Subcutaneous abdominal adipose tissue (tissue), 5 donors: ENCODE measurements at regions not wholly inside any gene's neighbourhood (a gene's known extent, or its start where the extent isn't known, plus 50 kb on each side); places are given as distances from the start of the nearest gene placed in this dataset.
"Not testable (repeated sequence)": the region's sequence is repeated elsewhere in the genome, so short reads cannot be mapped to it uniquely, and the experiment has no call there.

Experiments used
- H3K27ac ChIP-seq: one replicate; pipeline ENCODE4 v1.7.0; 2013; ENCODE audit warnings: low read depth, mild to moderate bottlenecking, inconsistent platforms, low read length, moderate library complexity
- H3K27me3 ChIP-seq, 5 donors: one replicate each; pipeline ENCODE4 v1.7.0; 2013; ENCODE audit warnings: low read length in 5 of 5, inconsistent platforms in 1 of 5; ENCODE audit not compliant: control insufficient read depth in 5 of 5, insufficient read depth in 4 of 5
- H3K36me3 ChIP-seq, 5 donors: one replicate each; pipeline ENCODE4 v1.7.0; 2013; ENCODE audit warnings: low read length in 5 of 5; ENCODE audit not compliant: control insufficient read depth in 5 of 5, insufficient read depth in 5 of 5
- H3K4me1 ChIP-seq, 5 donors: one replicate each; pipeline ENCODE4 v1.7.0; 2013; ENCODE audit warnings: low read length in 5 of 5, mild to moderate bottlenecking in 3 of 5, moderate library complexity in 1 of 5; ENCODE audit not compliant: control insufficient read depth in 5 of 5, insufficient read depth in 5 of 5
- H3K4me3 ChIP-seq, 5 donors: one replicate each; pipeline ENCODE4 v1.7.0; 2013; ENCODE audit warnings: low read length in 5 of 5, low read depth in 1 of 5
- H3K9ac ChIP-seq, 5 donors: one replicate each; pipeline ENCODE4 v1.7.0; 2013; ENCODE audit warnings: low read length in 5 of 5, mild to moderate bottlenecking in 4 of 5, moderate library complexity in 3 of 5
- H3K9me3 ChIP-seq, 5 donors: one replicate each; pipeline ENCODE4 v1.7.0; 2013; ENCODE audit warnings: low read length in 5 of 5; ENCODE audit not compliant: control insufficient read depth in 5 of 5
- donor health status: healthy.
- donor health status: healthy.
- donor health status: healthy.
- donor health status: healthy.
- donor health status: healthy.

DNA sequence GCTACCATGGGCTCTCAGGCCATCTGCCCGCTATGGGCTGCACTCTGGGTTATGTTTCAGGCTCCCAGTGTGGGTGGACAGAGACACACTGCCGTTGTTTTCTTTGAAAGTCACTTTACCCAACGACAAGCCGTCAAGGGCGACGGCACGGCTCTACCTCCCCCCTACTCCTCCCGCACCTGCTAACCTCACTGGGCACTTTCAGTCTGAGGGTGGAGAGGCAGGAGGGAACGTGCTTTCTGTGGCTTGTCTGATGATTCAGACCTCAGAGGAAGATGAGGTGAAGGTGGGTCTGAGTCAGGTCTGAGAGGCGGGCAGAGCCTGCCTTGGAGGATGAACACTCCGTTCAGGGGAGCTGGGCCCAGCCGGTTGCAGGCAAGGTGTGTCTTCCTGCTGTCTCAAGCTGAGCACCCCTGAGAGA is 147.6 kb upstream of the HDAC4 start:
- Histone ChIP-seq H3K9ac (no peak overlapping the region), H3K9me3 (peaks cover 0 to 3% (median 0%) of the 10 kb centered on the region in 5 donors), H3K27me3 (peaks cover 10 to 31% (median 16%) of the 10 kb centered on the region in 5 donors), H3K4me3 (no peak overlapping the region), H3K27ac (no peak overlapping the region), H3K4me1 (peaks cover 0 to 6% (median 0%) of the 10 kb centered on the region in 5 donors), H3K36me3 (no peaks in the 10 kb centered on the region)

DNA sequence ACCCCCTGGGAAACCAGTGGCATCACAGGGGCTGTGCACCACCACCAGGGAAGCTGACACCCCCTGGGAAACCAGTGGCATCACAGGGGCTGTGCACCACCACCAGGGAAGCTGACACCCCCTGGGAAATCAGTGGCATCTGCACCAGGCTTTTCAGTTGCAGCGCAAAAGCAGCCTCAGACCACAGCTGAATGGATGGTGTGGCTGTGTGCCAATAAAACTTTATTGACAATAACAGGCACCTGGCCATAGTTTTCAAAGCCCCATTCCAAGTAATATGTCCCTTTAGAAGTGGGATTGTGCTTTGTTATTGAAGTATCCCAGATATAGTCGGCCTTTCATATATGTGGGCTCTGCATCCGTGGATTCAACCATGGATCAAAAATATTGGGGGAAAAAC is 146.3 kb upstream of the HDAC4 start:
- not testable (repeated sequence) for H3K9ac ChIP-seq, H3K36me3 ChIP-seq, H3K27ac ChIP-seq, H3K4me1 ChIP-seq, H3K9me3 ChIP-seq, H3K4me3 ChIP-seq
- H3K27me3 ChIP-seq = peaks cover 6 to 31% (median 15%) of the 10 kb centered on the region in 5 donors

DNA sequence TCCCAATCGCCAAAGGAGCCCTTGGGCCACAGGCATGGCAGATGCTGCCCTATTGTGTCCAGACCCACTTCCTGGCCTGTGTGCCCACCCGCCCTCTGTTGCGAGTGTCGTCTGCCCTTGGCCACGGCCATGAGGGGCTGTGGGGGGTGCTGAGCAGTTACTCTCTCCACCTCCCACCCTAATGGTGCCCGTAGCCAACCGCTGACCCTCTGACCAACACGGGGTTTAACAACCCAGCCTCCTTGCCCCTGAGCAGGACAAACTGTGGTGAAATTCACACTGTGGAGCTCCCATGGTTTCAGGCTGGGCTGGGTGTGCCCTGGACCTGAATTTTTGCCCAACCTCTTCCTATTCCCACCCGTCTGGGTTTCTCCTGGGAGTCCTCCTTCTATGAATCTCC is 145.7 kb upstream of the HDAC4 start:
- Histone ChIP-seq H3K27ac (no peak overlapping the region), H3K27me3 (peaks cover 5 to 31% (median 15%) of the 10 kb centered on the region in 5 donors), H3K36me3 (no peaks in the 10 kb centered on the region), H3K4me1 (peaks cover 0 to 6% (median 0%) of the 10 kb centered on the region in 5 donors), H3K9ac (no peak overlapping the region), H3K4me3 (no peak overlapping the region), H3K9me3 (peaks cover 0 to 8% (median 3%) of the 10 kb centered on the region in 5 donors)

DNA sequence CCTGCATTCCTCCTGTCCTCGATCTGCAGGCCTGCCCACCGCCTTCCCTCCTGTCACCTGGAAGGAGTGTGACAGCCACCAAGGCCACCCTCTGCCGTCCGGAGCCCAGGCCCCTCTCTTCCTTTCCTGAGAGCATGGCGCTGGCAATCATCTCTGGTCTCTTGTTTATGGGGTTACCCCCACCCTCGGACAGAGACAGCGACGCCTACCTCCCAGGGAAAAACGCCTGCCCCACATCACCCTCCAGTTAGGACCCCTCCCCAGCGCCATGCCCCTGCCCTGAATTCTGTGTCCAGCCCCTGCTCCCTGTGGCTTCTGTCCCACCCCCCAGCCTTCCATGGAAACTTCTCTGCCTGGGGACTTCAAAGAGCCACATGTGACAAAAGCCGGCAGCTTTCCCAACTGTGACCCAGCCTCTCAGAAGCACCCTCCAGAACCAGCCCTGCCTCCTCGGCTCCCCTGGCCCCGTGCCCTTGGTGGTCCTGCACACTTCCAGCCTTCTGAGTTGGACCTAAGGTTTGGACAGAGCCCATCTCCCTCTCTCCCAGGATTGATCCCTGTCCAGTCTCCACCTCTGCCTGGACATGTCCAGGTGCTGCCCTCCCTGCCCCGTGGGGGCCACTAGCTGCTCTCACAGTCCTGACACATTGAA is 145.0 kb upstream of the HDAC4 start:
- H3K27me3 ChIP-seq = peaks cover 5 to 25% (median 15%) of the 10 kb centered on the region in 5 donors
- H3K9me3 ChIP-seq = peaks cover 0 to 8% (median 3%) of the 10 kb centered on the region in 5 donors
- H3K9ac ChIP-seq = no peak overlapping the region
- H3K27ac ChIP-seq = no peak overlapping the region
- peaks cover 0 to 6% (median 0%) of the 10 kb centered on the region in 5 donors for H3K4me1 ChIP-seq
- no peaks in the 10 kb centered on the region for H3K36me3 ChIP-seq
- H3K4me3 ChIP-seq = no peak overlapping the region

DNA sequence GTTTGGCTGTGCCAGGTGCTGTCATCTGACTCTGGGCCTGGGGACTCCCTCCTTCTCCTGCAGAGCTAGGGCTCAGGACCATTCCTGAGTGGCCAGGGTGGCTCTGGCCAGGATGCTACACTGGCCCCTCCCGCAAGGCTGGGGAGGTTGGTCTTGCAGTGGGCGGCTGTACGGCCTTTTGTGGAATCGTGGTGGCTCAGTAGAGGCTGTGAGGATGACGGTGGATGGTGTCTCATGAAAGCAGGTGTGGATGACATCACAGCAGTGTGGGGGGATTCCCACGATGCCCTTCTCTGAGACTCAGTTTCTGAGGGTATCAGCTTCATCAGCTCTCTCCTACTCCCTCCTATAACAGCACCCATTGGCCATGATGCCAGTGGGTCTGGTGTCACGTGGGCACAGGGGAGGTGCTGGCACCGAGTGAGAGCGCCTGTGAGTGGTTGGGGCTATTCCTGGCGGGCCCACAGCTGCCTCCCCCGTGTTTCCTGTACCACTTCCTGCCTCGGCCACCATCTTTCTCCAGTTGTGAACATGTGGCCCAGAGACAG is 144.2 kb upstream of the HDAC4 start:
- H3K9ac ChIP-seq = no peak overlapping the region
- H3K4me1 ChIP-seq = peaks cover 0 to 6% (median 0%) of the 10 kb centered on the region in 5 donors
- no peak overlapping the region for H3K4me3 ChIP-seq
- H3K9me3 ChIP-seq = peaks cover 0 to 15% (median 3%) of the 10 kb centered on the region in 5 donors
- peaks cover 5 to 24% (median 15%) of the 10 kb centered on the region in 5 donors for H3K27me3 ChIP-seq
- H3K27ac ChIP-seq = no peak overlapping the region
- no peaks in the 10 kb centered on the region for H3K36me3 ChIP-seq

DNA sequence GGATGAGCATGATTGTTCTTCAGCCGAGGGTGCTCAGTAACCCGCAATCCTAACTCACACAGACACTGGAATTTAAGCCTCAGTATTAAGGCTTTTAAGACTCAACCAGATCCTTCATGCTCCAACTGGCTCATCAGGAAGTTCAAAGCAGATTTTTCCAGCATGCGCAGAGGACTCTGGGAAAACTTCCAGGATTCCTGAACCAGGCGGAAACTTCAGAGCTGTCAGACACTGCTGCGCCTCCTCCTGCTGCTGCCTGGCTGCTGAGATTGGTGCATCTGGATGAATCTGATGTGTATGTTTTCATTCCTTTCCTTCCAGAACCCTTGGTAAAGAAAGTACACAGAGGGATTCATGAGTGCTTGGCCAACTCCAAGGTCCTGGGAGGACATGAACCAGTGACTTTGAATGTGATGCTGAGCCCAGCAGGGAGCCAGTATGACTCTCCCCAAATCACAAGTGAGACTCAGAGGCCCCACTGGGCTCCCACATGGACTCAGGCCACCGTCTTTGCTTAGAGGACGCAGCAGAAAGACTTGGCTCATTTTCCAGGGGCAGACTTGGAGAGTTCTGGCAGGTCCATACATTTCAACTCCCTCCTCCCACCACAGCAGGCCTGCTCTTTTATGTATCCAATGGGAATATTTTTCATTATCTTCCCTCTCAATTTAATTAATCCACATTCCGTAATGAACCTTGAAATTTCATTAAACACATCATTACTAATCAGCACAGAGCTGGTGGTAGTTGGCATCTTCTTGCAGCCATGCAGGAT is 143.5 kb upstream of the HDAC4 start:
- Histone ChIP-seq H3K36me3 (no peaks in the 10 kb centered on the region), H3K9ac (no peak overlapping the region), H3K4me1 (no peaks in the 10 kb centered on the region), H3K27ac (no peak overlapping the region), H3K27me3 (peaks cover 5 to 24% (median 15%) of the 10 kb centered on the region in 5 donors), H3K9me3 (peaks cover 0 to 15% (median 3%) of the 10 kb centered on the region in 5 donors), H3K4me3 (no peak overlapping the region)

DNA sequence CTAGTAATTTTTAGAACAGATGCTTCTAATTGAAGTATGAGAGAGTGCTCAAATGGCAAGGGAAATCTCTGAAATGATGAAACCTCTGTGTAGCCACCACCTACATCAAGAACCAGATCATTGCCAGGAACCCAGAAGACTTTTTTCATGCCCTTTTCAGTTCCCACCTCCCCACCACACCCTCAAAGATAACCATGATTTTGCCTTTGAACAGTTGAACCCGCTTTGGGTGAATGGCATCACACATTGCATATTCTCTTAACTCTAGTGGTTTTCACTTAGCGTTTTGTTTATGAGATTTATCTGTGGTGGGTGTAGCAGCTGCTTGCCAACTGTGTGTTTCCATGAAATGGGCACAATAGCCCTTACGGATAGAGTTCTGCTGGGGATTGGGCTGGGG is 142.9 kb upstream of the HDAC4 start:
- Histone ChIP-seq H3K36me3 (no peaks in the 10 kb centered on the region), H3K27ac (no peak overlapping the region), H3K27me3 (peaks cover 5 to 24% (median 15%) of the 10 kb centered on the region in 5 donors), H3K4me1 (no peaks in the 10 kb centered on the region), H3K9me3 (peaks cover 0 to 15% (median 3%) of the 10 kb centered on the region in 5 donors), H3K9ac (no peak overlapping the region), H3K4me3 (no peak overlapping the region)

DNA sequence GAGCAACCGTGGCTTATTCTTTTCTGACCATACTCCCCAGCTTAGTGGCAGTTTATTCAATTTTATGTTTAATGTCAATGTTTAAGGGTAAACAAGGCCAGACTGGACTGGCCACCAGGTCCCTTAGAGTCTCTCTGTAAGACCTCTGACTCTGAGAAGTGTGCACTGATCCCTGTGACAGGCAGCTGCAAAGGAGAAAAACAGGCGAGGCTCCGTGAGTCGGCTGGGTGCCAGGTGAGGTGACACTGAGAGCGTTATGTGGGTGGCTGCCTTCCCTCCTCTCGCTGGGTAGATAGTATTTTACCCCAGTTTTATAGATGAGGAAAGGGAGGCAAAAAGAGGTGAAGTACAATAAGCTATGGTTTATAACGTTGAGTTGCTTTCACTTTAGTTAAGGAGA is 139.4 kb upstream of the HDAC4 start:
- Histone ChIP-seq H3K9ac (no peak overlapping the region), H3K27me3 (peaks cover 0 to 11% (median 4%) of the 10 kb centered on the region in 5 donors), H3K4me1 (no peaks in the 10 kb centered on the region), H3K27ac (no peak overlapping the region), H3K36me3 (no peaks in the 10 kb centered on the region), H3K4me3 (no peak overlapping the region), H3K9me3 (peaks cover 0 to 15% (median 3%) of the 10 kb centered on the region in 5 donors)

DNA sequence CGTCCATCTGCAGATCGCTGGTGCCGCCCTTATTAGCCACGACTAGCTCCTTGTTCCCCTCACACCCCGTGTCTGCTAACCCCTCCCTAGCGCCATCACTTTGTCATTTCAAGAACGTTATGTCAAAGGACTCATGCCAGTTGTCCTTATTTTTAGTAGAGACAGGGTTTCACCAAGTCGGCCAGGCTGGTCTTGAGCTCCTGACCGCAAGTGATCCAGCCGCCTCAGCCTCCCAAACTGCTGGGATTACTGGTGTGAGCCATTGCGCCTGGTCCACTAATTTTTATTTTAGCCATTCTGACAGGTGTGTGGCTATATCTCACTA is 138.9 kb upstream of the HDAC4 start:
- Histone ChIP-seq H3K27ac (no peak overlapping the region), H3K9ac (no peak overlapping the region), H3K4me3 (no peak overlapping the region), H3K36me3 (no peaks in the 10 kb centered on the region), H3K4me1 (no peaks in the 10 kb centered on the region), H3K27me3 (peaks cover 0 to 8% (median 0%) of the 10 kb centered on the region in 5 donors), H3K9me3 (peaks cover 2 to 18% (median 7%) of the 10 kb centered on the region in 5 donors)
